Naive thymus-derived CD8-positive, alpha-beta T cell (primary cell): ENCODE measurements at regions not wholly inside any gene's neighbourhood (a gene's known extent, or its start where the extent isn't known, plus 50 kb on each side); places are given as distances from the start of the nearest gene placed in this dataset.

Experiments used
- ATAC-seq, 2 donors: fragments of 150-1000 bp; cut with Tn5 transposase in 1 of 2; sonication (Bioruptor Pico), chemical (Tn5 transposase) in 1 of 2; 1 replicate in 1 of 2; 2 replicates in 1 of 2; pipeline ENCODE4 v1.10.0; 2021; ENCODE audit warnings: mild to moderate bottlenecking in 2 of 2, moderate library complexity in 2 of 2
- POLR2A ChIA-PET: fragments of 350-600 bp; sonication (Branson Sonifier 250); formaldehyde crosslinking; loops from one replicate; lab custom pipeline; 2021; ENCODE audit warnings: antibody characterized with exemption; lab: Charles Lee
- DNase-seq, 10 donors: peaks; one replicate each; pipeline versions ENCODE4 v3.0.0 to v3.0.0-alpha.2; 2020 to 2022
- H3K27ac Mint-ChIP-seq, 10 donors: one replicate each; pipeline ENCODE4 v1.8.0; 2020 to 2022; ENCODE audit warnings: mild to moderate bottlenecking in 10 of 10, mixed read lengths in 10 of 10, moderate library complexity in 4 of 10, inconsistent platforms in 1 of 10
- H3K27me3 Mint-ChIP-seq, 5 donors: one replicate each; pipeline ENCODE4 v1.8.0; 2021 to 2022; ENCODE audit warnings: mixed read lengths in 5 of 5
- H3K36me3 Mint-ChIP-seq, 3 donors: one replicate each; pipeline ENCODE4 v1.8.0; 2020 to 2022; ENCODE audit warnings: mixed read lengths in 3 of 3, mild to moderate bottlenecking in 2 of 3, inconsistent platforms in 1 of 3
- H3K4me1 Mint-ChIP-seq, 4 donors: one replicate each; pipeline ENCODE4 v1.8.0; 2021 to 2022; ENCODE audit warnings: mixed read lengths in 4 of 4
- H3K4me3 Mint-ChIP-seq, 10 donors: one replicate each; pipeline ENCODE4 v1.8.0; 2020 to 2022; ENCODE audit warnings: mild to moderate bottlenecking in 10 of 10, mixed read lengths in 10 of 10, moderate library complexity in 6 of 10, inconsistent platforms in 1 of 10
- H3K9me3 Mint-ChIP-seq, 9 donors: one replicate each; pipeline ENCODE4 v1.8.0; 2020 to 2022; ENCODE audit warnings: mixed read lengths in 9 of 9, mild to moderate bottlenecking in 3 of 9, inconsistent platforms in 1 of 9, moderate library complexity in 1 of 9

DNA sequence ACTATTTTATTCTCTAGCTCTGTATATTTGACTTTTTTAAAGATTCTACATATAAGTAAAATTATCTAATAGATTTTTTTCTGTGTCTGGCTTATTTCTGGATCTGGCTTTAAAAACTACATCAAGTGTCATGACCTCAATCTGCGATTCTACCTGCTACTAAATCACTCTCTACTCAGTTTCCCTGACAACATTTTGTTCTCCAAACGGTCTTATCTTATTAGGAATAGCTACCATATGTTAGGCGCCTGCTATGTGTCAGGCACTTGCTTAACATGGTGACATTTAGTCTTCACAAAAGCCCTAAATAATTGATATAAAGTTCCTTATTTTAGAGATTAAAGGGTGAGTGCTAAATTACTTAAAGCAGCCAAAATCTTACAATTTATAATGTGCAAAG, 1362.9 kb upstream of the FLRT2 start:
- no peaks in the 10 kb centered on the region for H3K4me1 Mint-ChIP-seq
- peaks cover 4 to 16% (median 7%) of the 10 kb centered on the region in 9 donors for H3K9me3 Mint-ChIP-seq
- H3K4me3 Mint-ChIP-seq, result no peak overlapping the region
- DNase-seq (no peak), ATAC-seq (no peak)
- no peak overlapping the region for H3K27ac Mint-ChIP-seq
- no peaks in the 10 kb centered on the region for H3K27me3 Mint-ChIP-seq
- POLR2A ChIA-PET, result no interaction called here
- no peaks in the 10 kb centered on the region for H3K36me3 Mint-ChIP-seq

DNA sequence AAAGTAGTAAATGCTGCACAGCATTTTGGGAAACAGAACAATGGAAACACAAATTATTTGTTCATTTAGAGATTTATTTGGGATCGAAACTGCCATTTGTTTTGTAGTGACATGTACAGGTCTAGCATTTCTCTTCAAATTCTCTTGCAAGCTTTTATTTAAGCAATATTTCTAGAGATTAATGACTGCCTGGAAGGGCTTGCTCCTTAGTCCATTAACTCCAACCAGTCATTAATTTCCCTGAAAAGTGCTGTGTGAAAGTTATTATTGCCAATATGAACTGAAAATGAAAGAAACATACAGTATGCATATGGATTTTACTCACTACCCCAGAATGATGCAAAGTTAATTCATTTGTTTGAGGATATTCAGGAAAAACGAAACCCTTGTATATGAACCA, 1349.6 kb upstream of the FLRT2 start:
- ATAC-seq (no peak), DNase-seq (no peak)
- Mint-ChIP-seq H3K9me3 (peaks cover 3 to 30% (median 11%) of the 10 kb centered on the region in 9 donors), H3K27me3 (no peaks in the 10 kb centered on the region), H3K36me3 (no peaks in the 10 kb centered on the region), H3K4me1 (no peaks in the 10 kb centered on the region), H3K27ac (no peak overlapping the region), H3K4me3 (no peak overlapping the region)
- POLR2A ChIA-PET, result no interaction called here

DNA sequence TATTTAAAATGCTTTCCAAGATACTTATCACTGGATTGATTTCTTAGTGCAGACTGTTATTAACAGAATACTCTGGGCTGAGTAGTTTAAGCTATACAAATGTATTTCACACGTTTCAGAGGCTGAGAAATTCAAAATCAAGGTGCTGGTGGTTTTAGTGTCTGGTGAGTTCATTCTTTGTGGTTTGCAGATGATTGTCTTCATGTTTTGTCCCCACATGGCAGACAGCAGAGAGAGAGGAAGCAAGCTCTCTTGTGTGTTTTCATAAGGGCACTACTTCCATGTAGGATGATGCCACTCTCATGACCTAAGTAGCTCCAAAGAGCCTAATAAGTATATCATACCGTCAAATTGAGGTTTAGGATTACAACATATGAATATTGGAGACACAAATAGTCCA, 1348.9 kb upstream of the FLRT2 start:
- Mint-ChIP-seq H3K4me1 (no peaks in the 10 kb centered on the region), H3K36me3 (no peaks in the 10 kb centered on the region), H3K4me3 (no peak overlapping the region), H3K27ac (no peak overlapping the region), H3K27me3 (no peaks in the 10 kb centered on the region), H3K9me3 (peaks cover under 1 to 32% (median 9%) of the 10 kb centered on the region in 9 donors)
- POLR2A ChIA-PET, result no interaction called here
- ATAC-seq, result no peak
- DNase-seq, result no peak

DNA sequence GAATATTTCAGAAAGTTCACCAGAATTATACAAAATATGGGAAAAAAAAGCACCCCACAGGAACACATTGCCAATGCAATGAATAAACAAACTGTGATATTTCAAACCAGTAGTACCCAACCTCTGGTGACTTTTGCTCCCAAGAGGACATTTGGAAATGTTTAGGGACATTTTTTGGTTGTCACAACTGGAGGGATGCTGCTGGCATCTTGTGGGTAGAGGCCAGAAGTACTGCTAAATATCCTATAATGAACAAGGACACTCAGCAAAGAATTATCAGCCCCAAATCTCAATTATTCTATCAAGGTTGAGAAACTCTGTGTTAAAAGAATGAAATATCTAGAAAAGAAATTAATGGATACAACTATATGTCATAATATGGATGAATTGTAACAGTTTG, 1334.4 kb upstream of the FLRT2 start:
- no peaks in the 10 kb centered on the region for H3K4me1 Mint-ChIP-seq
- H3K27me3 Mint-ChIP-seq, result no peaks in the 10 kb centered on the region
- DNase-seq (no peak), ATAC-seq (no peak)
- no peak overlapping the region for H3K4me3 Mint-ChIP-seq
- H3K27ac Mint-ChIP-seq, result no peak overlapping the region
- peaks cover 7 to 29% (median 14%) of the 10 kb centered on the region in 9 donors for H3K9me3 Mint-ChIP-seq
- H3K36me3 Mint-ChIP-seq, result no peaks in the 10 kb centered on the region
- POLR2A ChIA-PET, result no interaction called here

DNA sequence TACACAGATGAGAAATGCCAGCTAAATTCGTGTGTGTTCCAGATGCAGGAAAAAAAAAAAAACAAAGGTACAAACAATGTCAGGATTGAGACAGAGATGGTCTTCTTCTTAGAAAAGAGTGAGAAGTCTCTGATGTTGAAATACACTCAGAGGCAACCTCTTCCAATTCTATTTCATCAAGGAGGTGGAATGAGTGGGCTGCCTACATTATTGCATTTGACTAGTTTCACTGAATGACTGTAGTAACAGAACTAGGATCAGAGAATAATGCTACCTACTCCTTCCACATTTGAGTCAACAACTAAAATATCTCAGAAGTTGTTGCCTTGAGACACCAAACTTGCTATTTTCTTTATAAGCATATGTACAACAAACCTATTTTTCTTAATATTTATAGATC, 1332.2 kb upstream of the FLRT2 start:
- ATAC-seq, result no peak
- Mint-ChIP-seq H3K27me3 (no peaks in the 10 kb centered on the region), H3K36me3 (no peaks in the 10 kb centered on the region), H3K4me1 (no peaks in the 10 kb centered on the region), H3K27ac (no peak overlapping the region), H3K4me3 (no peak overlapping the region), H3K9me3 (peaks cover 10 to 32% (median 17%) of the 10 kb centered on the region in 9 donors)
- POLR2A ChIA-PET, result no interaction called here
- no peak for DNase-seq

DNA sequence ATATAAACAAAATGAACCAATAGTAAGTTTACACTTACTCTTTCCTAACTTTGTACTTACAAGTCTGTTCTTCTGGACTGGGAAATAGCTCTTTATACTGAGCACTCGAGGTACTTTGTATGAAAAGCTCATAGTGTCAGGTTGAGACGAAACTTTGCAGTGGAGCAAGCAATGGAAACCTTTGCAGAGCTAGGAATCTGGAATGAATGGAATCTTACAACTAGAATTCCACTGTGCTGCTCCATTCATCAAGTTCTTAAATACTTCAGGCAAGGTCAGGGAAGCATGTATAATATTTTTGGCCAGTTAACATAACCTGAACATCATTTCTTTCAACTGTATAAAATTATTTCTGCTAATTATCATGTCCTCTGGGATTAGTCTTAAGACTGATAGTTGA, 1327.5 kb upstream of the FLRT2 start:
- ATAC-seq (no peak), DNase-seq (no peak)
- Mint-ChIP-seq H3K27ac (no peak overlapping the region), H3K36me3 (no peaks in the 10 kb centered on the region), H3K4me3 (no peak overlapping the region), H3K9me3 (peaks cover 4 to 23% (median 13%) of the 10 kb centered on the region in 9 donors), H3K27me3 (no peaks in the 10 kb centered on the region), H3K4me1 (no peaks in the 10 kb centered on the region)
- POLR2A ChIA-PET, result no interaction called here

DNA sequence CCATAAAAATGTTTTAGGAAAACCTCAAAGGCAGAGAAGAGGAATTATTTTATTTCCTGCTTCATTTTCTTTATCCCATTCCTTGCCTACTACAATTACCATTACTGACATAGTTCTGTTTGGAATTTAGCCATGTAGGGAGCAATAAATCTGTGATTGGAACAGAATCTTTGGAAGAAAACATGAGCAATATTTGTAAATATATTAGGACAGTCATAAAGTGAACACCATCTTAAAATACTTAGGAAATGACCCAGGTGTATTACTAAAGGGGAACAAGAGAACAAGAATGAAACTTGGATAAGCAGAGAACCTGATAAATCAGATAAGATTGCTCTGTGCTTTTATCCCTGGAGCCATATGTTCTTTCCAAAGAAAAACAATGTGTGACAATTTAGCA, 1326.0 kb upstream of the FLRT2 start:
- Mint-ChIP-seq H3K4me3 (no peak overlapping the region), H3K9me3 (peaks cover 2 to 26% (median 20%) of the 10 kb centered on the region in 9 donors), H3K36me3 (peaks cover 0 to 3% (median 0%) of the 10 kb centered on the region in 3 donors), H3K27ac (no peak overlapping the region), H3K4me1 (no peaks in the 10 kb centered on the region), H3K27me3 (no peaks in the 10 kb centered on the region)
- DNase-seq, result no peak
- POLR2A ChIA-PET, result no interaction called here
- ATAC-seq, result no peak

DNA sequence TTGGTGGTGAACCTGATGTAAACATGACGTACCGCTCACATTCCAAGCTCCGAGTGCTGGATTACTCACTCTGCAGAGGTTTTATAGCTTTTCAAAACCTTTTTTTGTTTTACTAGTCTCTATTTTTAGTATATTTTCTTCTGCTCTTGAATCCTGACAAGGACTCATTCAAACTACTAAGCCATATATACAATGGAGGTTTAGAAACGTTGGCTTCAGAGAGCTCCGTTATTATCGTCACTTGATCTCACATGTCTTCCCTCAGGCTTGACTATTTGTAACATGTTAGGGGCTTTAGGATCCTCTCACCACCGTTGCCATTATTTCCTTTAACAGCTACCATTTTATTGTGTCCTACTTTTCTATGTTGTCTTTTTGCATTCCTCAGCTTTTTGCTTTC, 1321.5 kb upstream of the FLRT2 start:
- peaks cover 0 to 4% (median 0%) of the 10 kb centered on the region in 3 donors for H3K36me3 Mint-ChIP-seq
- no peak overlapping the region for H3K27ac Mint-ChIP-seq
- POLR2A ChIA-PET, result no interaction called here
- ATAC-seq (no peak), DNase-seq (no peak)
- no peaks in the 10 kb centered on the region for H3K27me3 Mint-ChIP-seq
- no peaks in the 10 kb centered on the region for H3K4me1 Mint-ChIP-seq
- H3K4me3 Mint-ChIP-seq, result no peak overlapping the region
- H3K9me3 Mint-ChIP-seq, result peaks cover 0 to 36% (median 12%) of the 10 kb centered on the region in 9 donors

DNA sequence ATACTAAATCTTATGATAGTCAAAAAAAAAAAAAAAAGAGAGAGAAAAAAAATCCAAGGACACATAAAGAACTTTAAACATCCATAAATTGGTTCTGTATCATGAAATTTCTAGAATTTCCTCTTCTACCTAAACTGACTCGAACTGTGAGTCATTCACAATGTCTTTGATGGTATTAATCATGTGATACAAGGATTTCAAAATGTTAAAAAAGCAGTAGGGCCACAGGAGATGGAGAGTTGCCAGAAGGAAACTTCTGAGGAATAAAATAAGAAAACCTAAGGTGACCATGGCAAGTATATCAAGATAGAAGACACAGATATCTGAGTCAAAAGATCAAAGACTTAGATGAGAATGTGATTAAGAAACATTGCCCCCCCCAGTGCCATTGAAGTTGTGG, 1320.9 kb upstream of the FLRT2 start:
- peaks cover 0 to 36% (median 12%) of the 10 kb centered on the region in 9 donors for H3K9me3 Mint-ChIP-seq
- POLR2A ChIA-PET, result no interaction called here
- no peak for DNase-seq
- H3K27me3 Mint-ChIP-seq, result no peaks in the 10 kb centered on the region
- H3K4me3 Mint-ChIP-seq, result no peak overlapping the region
- no peaks in the 10 kb centered on the region for H3K4me1 Mint-ChIP-seq
- no peak overlapping the region for H3K27ac Mint-ChIP-seq
- peaks cover 0 to 4% (median 0%) of the 10 kb centered on the region in 3 donors for H3K36me3 Mint-ChIP-seq
- no peak for ATAC-seq

DNA sequence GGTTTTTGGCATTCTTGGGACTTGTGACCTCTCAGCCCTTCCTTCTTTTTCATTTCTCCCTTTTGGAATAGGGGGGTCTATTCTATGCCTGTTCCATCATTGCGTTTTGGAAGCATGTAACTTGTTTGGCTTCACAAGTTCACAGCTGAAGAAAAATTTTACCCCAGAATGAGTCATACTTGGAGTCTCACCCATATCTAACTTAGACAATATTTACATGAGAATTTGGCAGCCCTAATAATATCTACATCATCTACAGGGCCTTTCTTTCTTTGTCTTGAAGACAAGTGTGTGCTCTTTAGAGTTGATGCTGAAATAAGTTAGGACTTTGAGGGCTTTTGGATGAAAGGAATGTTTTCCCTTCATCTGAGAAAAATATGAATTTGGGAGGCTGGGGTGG, 1312.9 kb upstream of the FLRT2 start:
- POLR2A ChIA-PET, result no interaction called here
- H3K4me3 Mint-ChIP-seq, result no peak overlapping the region
- no peak overlapping the region for H3K27ac Mint-ChIP-seq
- peaks cover 0 to 6% (median 0%) of the 10 kb centered on the region in 3 donors for H3K36me3 Mint-ChIP-seq
- no peak for ATAC-seq
- H3K27me3 Mint-ChIP-seq, result no peaks in the 10 kb centered on the region
- no peak for DNase-seq
- peaks cover 5 to 37% (median 19%) of the 10 kb centered on the region in 9 donors for H3K9me3 Mint-ChIP-seq
- H3K4me1 Mint-ChIP-seq, result no peaks in the 10 kb centered on the region

DNA sequence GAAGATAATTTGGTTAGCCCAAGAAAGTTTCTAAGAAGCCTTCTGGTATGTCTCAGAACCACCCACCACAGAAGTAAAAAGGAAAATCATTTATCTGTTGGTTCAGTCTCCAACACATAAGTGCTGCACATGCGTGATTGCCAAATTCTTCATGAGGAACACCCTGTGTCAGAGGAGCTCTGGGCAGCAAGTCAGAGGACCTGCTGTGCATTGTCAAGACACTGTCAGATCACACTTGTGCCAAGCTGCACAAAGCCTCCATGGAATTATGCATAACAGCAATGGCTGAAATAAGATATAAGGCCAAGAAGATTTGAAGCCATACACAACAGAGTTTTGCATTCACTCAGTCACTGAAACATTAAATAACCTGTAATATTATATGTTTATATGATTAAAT, 1304.7 kb upstream of the FLRT2 start:
- Mint-ChIP-seq H3K27me3 (no peaks in the 10 kb centered on the region), H3K9me3 (peaks cover 0 to 23% (median 9%) of the 10 kb centered on the region in 9 donors), H3K4me3 (no peak overlapping the region), H3K27ac (no peak overlapping the region), H3K36me3 (peaks cover 0 to 4% (median 0%) of the 10 kb centered on the region in 3 donors), H3K4me1 (no peaks in the 10 kb centered on the region)
- DNase-seq (no peak), ATAC-seq (no peak)
- POLR2A ChIA-PET, result no interaction called here

DNA sequence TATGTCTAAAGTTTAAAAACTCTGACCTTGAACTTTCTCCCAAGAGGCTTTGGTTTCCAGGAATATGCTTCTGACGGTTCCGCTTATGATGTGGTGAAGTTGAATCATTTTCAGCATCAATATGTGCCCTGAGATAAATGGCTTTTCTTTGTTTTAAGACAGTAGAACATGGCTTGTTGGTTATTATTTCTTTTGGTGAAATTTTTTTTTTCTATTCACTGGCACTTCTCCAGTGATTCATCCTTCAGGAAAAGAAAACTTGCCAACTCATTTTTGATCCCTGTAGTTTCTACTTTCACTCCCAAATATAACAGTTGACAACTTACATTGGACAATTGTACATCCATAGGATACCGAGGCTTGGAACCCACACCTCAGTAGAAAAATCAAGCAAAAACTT, 1301.2 kb upstream of the FLRT2 start:
- POLR2A ChIA-PET, result no interaction called here
- Mint-ChIP-seq H3K27me3 (no peaks in the 10 kb centered on the region), H3K9me3 (peaks cover 0 to 22% (median 9%) of the 10 kb centered on the region in 9 donors), H3K27ac (no peak overlapping the region), H3K4me3 (no peak overlapping the region), H3K36me3 (peaks cover 0 to 4% (median 0%) of the 10 kb centered on the region in 3 donors), H3K4me1 (no peaks in the 10 kb centered on the region)
- no peak for DNase-seq
- ATAC-seq, result no peak

DNA sequence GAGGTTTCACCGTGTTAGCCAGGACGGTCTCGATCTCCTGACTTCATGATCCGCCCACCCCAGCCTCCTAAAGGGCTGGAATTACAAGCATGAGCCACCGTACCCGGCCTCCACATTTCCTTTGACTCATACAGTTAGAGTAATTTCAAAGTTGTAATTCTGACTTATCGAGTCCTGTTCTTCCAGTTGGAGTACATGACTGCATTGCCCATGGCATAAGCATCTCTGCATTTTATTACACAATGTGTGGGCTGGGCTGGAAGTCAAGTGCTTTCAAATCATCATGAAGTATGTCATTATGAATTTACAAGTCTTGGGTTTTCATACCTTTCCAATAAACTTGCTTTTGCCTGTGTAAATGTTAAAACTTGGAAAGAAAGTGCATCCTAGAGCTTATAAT, 1295.7 kb upstream of the FLRT2 start:
- ATAC-seq, result no peak

DNA sequence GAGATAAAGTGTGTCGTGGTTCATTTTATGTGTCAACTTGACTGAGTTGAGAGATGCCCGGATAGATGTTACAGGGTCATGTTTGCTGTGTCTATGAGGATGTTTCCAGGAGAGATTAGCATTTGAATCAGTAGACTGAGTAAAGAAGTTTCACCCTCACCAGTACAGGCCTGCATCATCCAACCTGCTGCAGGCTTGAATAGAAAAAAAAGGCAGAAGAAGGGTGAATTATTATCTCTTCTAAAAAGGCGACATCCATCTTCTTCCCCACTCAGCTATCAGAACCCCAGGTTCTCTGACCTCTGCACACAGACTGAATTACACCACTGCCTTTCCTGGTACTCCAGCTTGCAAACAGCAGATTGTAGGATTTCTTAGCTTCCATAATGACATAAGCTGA, 1293.7 kb upstream of the FLRT2 start:
- no peak for ATAC-seq
- no peaks in the 10 kb centered on the region for H3K36me3 Mint-ChIP-seq
- H3K4me1 Mint-ChIP-seq, result no peaks in the 10 kb centered on the region
- no peak overlapping the region for H3K27ac Mint-ChIP-seq
- H3K9me3 Mint-ChIP-seq, result peaks cover 0 to 26% (median 6%) of the 10 kb centered on the region in 9 donors
- no peak for DNase-seq
- H3K4me3 Mint-ChIP-seq, result no peak overlapping the region
- no peaks in the 10 kb centered on the region for H3K27me3 Mint-ChIP-seq
- POLR2A ChIA-PET, result no interaction called here

More for the DNA sequence above, 1295.7 kb upstream of the FLRT2 start:
- Mint-ChIP-seq H3K27me3 (no peaks in the 10 kb centered on the region), H3K4me1 (no peaks in the 10 kb centered on the region), H3K36me3 (no peaks in the 10 kb centered on the region), H3K27ac (no peak overlapping the region), H3K9me3 (peaks cover 0 to 26% (median 11%) of the 10 kb centered on the region in 9 donors), H3K4me3 (no peak overlapping the region)
- no peak for DNase-seq
- POLR2A ChIA-PET, result no interaction called here
